GM12878 (cell line): ENCODE measurements at regions not wholly inside any gene's neighbourhood (a gene's known extent, or its start where the extent isn't known, plus 50 kb on each side); places are given as distances from the start of the nearest gene placed in this dataset.

Experiments used
- ATAC-seq: fragments of 200-7000 bp; cut with Tn5 transposase; 3 replicates; pipeline ENCODE4 v1.9.1; 2020; ENCODE audit warnings: mild to moderate bottlenecking, moderate library complexity
- BruUV-seq: library from RNA; stranded (reverse); fragments of 400-500 nt; replicated peaks from 2 replicates; lab custom pipeline; 2021; lab: Mats Ljungman, UMichigan
- CTCF ChIA-PET: fragments of 300-600 bp; sonication (Branson Sonifier 250); formaldehyde crosslinking; extraction: SDS; loops from one replicate; lab custom pipeline; 2021; ENCODE audit warnings: inconsistent platforms; lab: Yijun Ruan, JAX
- POLR2A ChIA-PET: fragments of 350-600 bp; formaldehyde crosslinking; extraction: SDS; loops from one replicate; lab custom pipeline; 2021; ENCODE audit warnings: inconsistent platforms; lab: Charles Lee
- RAD21 ChIA-PET: fragments of 300-600 bp; sonication (Branson Sonifier 250); formaldehyde crosslinking; loops from one replicate; lab custom pipeline; 2023; ENCODE audit warnings: antibody characterized with exemption; ENCODE audit not compliant: unreplicated experiment; lab: Charles Lee
- SMC1A ChIA-PET: fragments of 300-600 bp; sonication (Branson Sonifier 250); formaldehyde crosslinking; loops from one replicate; lab custom pipeline; 2023; ENCODE audit not compliant: unreplicated experiment, uncharacterized antibody; lab: Charles Lee
- DNase-seq: peaks from one replicate; pipeline ENCODE4 v3.0.0-alpha.2; 2011; ENCODE audit warnings: low read depth, low spot score
- FAIRE-seq: peaks from 3 replicates; lab custom pipeline; 2011; peaks lifted over from hg19 to GRCh38; lab: Jason Lieb, UNC
- H2AFZ ChIP-seq: 2 replicates; pipeline ENCODE4 v1.6.0; 2011; ENCODE audit warnings: low read depth, low read length, control low read depth; ENCODE audit not compliant: control insufficient read depth
- H3K27ac ChIP-seq: 2 replicates; pipeline ENCODE4 v1.5.1; 2011; ENCODE audit warnings: control low read depth; ENCODE audit not compliant: control insufficient read depth, insufficient read depth
- H3K27me3 ChIP-seq, 2 experiments: replicated peaks in 1 of 2; 2 replicates each; pipeline versions ENCODE4 v1.6.0 to v1.6.1; 2011; ENCODE audit warnings: low read length in 1 of 2; ENCODE audit not compliant: control insufficient read depth in 2 of 2, insufficient read depth in 2 of 2
- H3K36me3 ChIP-seq, 2 experiments: 2 replicates each; pipeline ENCODE4 v1.5.1; 2011; ENCODE audit warnings: low read length in 1 of 2; ENCODE audit not compliant: control insufficient read depth in 2 of 2, insufficient read depth in 2 of 2
- H3K4me1 ChIP-seq: 2 replicates; pipeline ENCODE4 v1.6.1; 2011; ENCODE audit warnings: mild to moderate bottlenecking, low read length, moderate library complexity, mixed read lengths; ENCODE audit not compliant: control insufficient read depth, insufficient read depth
- H3K4me2 ChIP-seq: 2 replicates; pipeline ENCODE4 v1.6.0; 2011; ENCODE audit warnings: control low read depth; ENCODE audit not compliant: control insufficient read depth, insufficient read depth
- H3K4me3 ChIP-seq: fragments of 200-600 bp; sonication (generic); 2 replicates; pipeline ENCODE4 v1.5.1; 2016
- H3K79me2 ChIP-seq: 2 replicates; pipeline ENCODE4 v1.6.0; 2011; ENCODE audit warnings: low read length; ENCODE audit not compliant: control insufficient read depth, insufficient read depth
- H3K9ac ChIP-seq: 2 replicates; pipeline ENCODE4 v1.8.0; 2011; ENCODE audit warnings: low read length, control low read depth, mixed read lengths; ENCODE audit not compliant: control insufficient read depth, insufficient read depth
- H3K9me3 ChIP-seq: replicated peaks from 3 replicates; pipeline ENCODE4 v1.5.1; 2011; ENCODE audit warnings: mild to moderate bottlenecking, low read length; ENCODE audit not compliant: control insufficient read depth, insufficient read depth
- H4K20me1 ChIP-seq: 2 replicates; pipeline ENCODE4 v1.6.0; 2011; ENCODE audit not compliant: control insufficient read depth, insufficient read depth
- IKZF1 ChIP-seq: fragments of 450-650 bp; conservative IDR thresholded peaks from 2 replicates; pipeline ENCODE4 v1.6.1; 2017; ENCODE audit warnings: antibody characterized with exemption, mild to moderate bottlenecking
- RBBP5 ChIP-seq: fragments of 200-600 bp; sonication (generic); conservative IDR thresholded peaks from 2 replicates; pipeline ENCODE4 v1.6.1; 2016
- RUNX3 ChIP-seq: IDR thresholded peaks from 2 replicates; pipeline ENCODE4 v1.6.1; 2012; ENCODE audit warnings: low read length, inconsistent platforms
- TBL1XR1 ChIP-seq: IDR thresholded peaks from 2 replicates; pipeline ENCODE4 v1.6.1; 2012; ENCODE audit warnings: low read depth, low read length, improper control_type of control experiment
- ZNF207 ChIP-seq: fragments of 450-650 bp; IDR thresholded peaks from 2 replicates; pipeline ENCODE4 v1.6.1; 2014; ENCODE audit warnings: antibody characterized with exemption, mild to moderate bottlenecking, borderline replicate concordance
- WGBS: methylation state at CpG from one replicate; pipeline ENCODE4 v1.1.6; 2016; ENCODE audit warnings: low lambda C conversion rate; ENCODE audit not compliant: insufficient replicate concordance, insufficient coverage; ENCODE audit errors: missing lambda C conversion rate; 5-methylcytosine and 5-hydroxymethylcytosine counted together
- in situ Hi-C: fragments of 300-500 bp; cut with MboI; formaldehyde crosslinking; loops from 9 replicates; pipeline ENCODE4 v1.14.3; 2018; ENCODE audit warnings: mixed read lengths
- intact Hi-C: fragments of 100-400 bp; cut with micrococcal nuclease; formaldehyde crosslinking; loops from one replicate; pipeline ENCODE4 v1.14.2; 2022; ENCODE audit not compliant: unreplicated experiment
- TF ChIP-seq, protein P1 (sequence below): fragments of 450-650 bp; IDR thresholded peaks from 2 replicates; pipeline ENCODE4 v1.6.1; 2017; ENCODE audit warnings: low read depth, mild to moderate bottlenecking, moderate library complexity
- TF ChIP-seq, protein P2 (sequence below): fragments of 450-650 bp; IDR thresholded peaks from 2 replicates; pipeline ENCODE4 v1.6.1; 2017; ENCODE audit warnings: mild to moderate bottlenecking, low read depth, inconsistent platforms; ENCODE audit not compliant: poor library complexity, severe bottlenecking
- TF ChIP-seq, protein P3 (sequence below): fragments of 450-650 bp; IDR thresholded peaks from 2 replicates; pipeline ENCODE4 v1.6.1; 2016; ENCODE audit warnings: mild to moderate bottlenecking

DNA sequence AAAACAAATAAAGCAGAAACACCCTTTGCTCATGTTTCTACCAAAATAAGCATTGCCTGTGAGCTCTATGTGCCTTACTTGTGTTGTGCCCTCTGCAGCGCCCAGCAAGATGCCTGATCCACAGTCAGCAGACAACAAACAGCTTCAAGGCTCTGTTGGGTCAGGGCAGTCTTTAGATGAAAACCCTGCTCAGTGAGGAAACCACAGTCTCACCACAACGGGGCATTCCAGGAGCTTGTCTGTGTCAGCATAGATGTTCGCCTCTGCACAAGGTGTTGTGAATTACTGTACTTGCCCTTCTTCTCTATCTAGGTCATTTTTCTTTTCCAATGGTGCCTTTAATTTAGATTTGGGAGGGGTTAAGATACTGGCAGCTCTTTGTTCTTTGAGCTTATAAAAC, 251.9 kb downstream of the COL4A1 start:
- Histone ChIP-seq H3K4me1 (no peaks in the 10 kb centered on the region), H3K4me2 (no peak overlapping the region), H3K36me3 (no peaks in the 10 kb centered on the region), H3K9ac (no peak overlapping the region), H3K27me3 (no peaks in the 10 kb centered on the region; a peak in 1 of 4 replicates), H3K27ac (no peak overlapping the region), H3K4me3 (no peak overlapping the region), H2AFZ (no peak overlapping the region), H3K79me2 (no peaks in the 10 kb centered on the region), H4K20me1 (no peaks in the 10 kb centered on the region), H3K9me3 (no peaks in the 10 kb centered on the region)
- TF ChIP-seq, protein P1, sequence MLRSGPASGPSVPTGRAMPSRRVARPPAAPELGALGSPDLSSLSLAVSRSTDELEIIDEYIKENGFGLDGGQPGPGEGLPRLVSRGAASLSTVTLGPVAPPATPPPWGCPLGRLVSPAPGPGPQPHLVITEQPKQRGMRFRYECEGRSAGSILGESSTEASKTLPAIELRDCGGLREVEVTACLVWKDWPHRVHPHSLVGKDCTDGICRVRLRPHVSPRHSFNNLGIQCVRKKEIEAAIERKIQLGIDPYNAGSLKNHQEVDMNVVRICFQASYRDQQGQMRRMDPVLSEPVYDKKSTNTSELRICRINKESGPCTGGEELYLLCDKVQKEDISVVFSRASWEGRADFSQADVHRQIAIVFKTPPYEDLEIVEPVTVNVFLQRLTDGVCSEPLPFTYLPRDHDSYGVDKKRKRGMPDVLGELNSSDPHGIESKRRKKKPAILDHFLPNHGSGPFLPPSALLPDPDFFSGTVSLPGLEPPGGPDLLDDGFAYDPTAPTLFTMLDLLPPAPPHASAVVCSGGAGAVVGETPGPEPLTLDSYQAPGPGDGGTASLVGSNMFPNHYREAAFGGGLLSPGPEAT = 0 out of 2 replicates have a peak, but pooled peaks have one; percentile 54
- TF ChIP-seq, protein P2, sequence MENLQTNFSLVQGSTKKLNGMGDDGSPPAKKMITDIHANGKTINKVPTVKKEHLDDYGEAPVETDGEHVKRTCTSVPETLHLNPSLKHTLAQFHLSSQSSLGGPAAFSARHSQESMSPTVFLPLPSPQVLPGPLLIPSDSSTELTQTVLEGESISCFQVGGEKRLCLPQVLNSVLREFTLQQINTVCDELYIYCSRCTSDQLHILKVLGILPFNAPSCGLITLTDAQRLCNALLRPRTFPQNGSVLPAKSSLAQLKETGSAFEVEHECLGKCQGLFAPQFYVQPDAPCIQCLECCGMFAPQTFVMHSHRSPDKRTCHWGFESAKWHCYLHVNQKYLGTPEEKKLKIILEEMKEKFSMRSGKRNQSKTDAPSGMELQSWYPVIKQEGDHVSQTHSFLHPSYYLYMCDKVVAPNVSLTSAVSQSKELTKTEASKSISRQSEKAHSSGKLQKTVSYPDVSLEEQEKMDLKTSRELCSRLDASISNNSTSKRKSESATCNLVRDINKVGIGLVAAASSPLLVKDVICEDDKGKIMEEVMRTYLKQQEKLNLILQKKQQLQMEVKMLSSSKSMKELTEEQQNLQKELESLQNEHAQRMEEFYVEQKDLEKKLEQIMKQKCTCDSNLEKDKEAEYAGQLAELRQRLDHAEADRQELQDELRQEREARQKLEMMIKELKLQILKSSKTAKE = peak; percentile 39
- TF ChIP-seq TBL1XR1 (no peak), ZNF207 (no peak), IKZF1 (peak; percentile 26; the same call in 1 of the 2 replicates), RUNX3 (peak; percentile 78), RBBP5 (no peak)
- TF ChIP-seq, protein P3, sequence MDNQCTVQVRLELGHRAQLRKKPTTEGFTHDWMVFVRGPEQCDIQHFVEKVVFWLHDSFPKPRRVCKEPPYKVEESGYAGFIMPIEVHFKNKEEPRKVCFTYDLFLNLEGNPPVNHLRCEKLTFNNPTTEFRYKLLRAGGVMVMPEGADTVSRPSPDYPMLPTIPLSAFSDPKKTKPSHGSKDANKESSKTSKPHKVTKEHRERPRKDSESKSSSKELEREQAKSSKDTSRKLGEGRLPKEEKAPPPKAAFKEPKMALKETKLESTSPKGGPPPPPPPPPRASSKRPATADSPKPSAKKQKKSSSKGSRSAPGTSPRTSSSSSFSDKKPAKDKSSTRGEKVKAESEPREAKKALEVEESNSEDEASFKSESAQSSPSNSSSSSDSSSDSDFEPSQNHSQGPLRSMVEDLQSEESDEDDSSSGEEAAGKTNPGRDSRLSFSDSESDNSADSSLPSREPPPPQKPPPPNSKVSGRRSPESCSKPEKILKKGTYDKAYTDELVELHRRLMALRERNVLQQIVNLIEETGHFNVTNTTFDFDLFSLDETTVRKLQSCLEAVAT = peak; percentile 68; the same call in 1 of the 2 replicates
- FAIRE-seq (no peak), ATAC-seq (peak; percentile 99), DNase-seq (no peak)
- no TSS peak for BruUV-seq
- ChIA-PET SMC1A (interaction anchor here (0.5 kb wide), 2 partner anchors 316 to 919 kb away, joined by 3 read pairs; no protein-coding TSS in a partner anchor), POLR2A (no interaction called here), CTCF (interaction anchor here (1.3 kb wide), 1 partner anchor 59 kb away, joined by 5 read pairs; no protein-coding TSS in a partner anchor), RAD21 (no interaction called here)
- in situ Hi-C loops (no loop called here), intact Hi-C loops (no loop called here)
- 2% methylated on average over 3 of the region's 3 CpGs for WGBS
